SW 1271 (cell line): ENCODE measurements at regions not wholly inside any gene's neighbourhood (a gene's known extent, or its start where the extent isn't known, plus 50 kb on each side); places are given as distances from the start of the nearest gene placed in this dataset.
"Not testable (repeated sequence)": the region's sequence is repeated elsewhere in the genome, so short reads cannot be mapped to it uniquely, and the experiment has no call there.

ENCODE experiments used
- DNase-seq, 2 experiments: peaks; one replicate each; lab custom pipeline; 2025; lab: John Stamatoyannopoulos, UW

DNA sequence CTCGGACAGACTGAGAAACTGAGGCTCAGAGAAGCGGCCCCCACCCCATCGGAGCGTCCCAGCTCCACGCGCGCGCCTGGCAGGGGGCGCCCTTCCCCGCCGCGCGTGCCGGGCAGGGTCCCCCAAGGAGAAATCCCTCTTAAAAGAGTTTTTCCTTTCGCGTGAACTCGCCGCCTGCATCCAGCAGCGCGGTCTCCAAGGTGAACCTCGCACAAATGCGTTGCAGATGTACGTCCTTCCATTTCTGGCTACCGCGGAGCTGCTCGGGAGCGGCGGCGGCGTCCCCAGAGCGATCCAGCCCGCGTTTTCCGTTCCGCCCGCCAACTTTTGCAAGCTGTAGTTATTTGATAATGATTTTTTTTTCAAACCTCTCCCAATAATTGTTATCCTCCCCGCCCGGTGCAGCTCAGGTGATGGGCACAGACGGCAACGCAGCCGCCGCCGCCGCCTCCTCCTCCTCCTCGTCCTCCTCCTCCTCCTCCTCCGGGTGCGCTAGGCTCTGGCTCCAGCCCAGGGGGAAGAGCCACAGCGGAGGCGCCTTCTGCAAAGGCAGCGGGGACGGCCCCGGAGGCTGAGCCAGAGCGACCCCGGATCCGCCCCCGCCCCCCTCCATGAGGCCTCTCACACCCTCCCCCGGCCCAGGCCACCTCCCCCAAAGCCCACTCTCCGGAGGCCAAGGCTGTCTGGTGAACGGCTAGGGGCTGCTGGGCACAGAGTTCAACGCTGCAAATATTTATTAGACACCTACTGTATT is 74.0 kb upstream of the CUX1 start:
- DNase-seq: peak; percentile 12 to 39

GRCh38 chr7:101743995-101744360 is 73.4 kb upstream of the CUX1 start:
- no peak for DNase-seq

- no peak for DNase-seq
Observed at GRCh38 chr7:101744588-101744987, 72.8 kb upstream of the CUX1 start.

GRCh38 chr7:101746314-101746713 is 71.1 kb upstream of the CUX1 start:
- no peak for DNase-seq

DNA sequence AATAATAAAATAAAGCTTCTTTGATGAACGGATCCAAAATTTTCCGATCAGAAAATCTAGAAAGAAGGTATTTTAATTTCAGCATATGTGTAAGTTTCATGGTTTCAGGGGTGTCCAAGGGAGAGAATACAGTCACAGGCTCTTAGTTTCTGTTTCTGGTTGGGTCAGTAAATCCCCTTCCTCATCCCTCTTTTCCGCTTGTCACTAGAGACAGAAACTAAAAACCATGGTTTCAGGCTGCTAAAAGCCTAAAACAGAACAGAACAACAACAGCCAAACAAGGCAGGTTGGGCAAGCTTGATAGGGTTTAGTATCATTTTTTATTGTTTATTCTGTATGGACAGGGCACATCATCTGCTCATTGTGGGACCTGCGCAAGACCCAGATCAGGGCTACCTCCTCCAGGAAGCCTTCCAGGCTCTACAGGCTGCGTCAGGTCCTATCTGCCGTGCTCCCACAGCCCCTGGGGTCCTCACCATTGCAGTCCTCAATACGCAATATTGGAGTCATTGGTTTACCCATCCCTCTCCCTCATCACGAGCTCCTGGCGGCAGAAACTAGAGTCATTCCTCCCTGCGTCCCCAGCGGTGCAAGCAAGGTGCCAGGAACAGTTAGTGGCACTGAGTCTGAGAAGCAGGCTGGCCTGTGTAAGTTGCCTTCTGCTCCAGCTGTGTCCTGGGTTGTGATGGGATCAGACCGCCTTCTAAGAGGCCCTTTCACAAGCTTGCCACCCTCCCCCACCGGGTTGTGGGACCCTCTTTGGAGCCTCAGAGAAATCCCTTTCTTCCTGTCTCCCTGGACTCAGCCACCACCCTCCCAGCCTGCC is 70.2 kb upstream of the CUX1 start:
- DNase-seq: no peak

DNA sequence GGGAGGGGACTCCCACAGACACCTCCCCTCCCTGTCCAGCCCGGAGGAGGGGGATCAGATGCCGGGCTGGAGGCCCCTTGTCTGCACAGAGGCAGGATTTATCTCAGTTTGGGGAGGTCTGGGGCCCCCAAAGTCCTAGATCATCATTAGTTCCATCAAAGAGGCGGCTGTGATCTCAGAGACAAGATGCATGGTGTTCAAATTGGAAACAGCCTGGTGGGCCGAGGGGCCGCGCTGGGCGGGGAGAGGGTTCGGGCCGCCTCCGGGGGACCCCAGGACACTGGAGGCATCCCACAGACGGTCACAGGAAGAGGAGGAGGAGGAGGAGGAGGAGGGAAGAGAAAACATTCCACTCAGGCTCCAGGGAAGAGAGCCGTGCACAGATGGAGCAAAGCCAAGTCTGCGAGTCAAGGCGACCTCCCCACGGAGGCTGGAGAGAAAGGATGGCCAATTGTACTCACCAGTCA is 69.5 kb upstream of the CUX1 start:
- no peak for DNase-seq

DNA sequence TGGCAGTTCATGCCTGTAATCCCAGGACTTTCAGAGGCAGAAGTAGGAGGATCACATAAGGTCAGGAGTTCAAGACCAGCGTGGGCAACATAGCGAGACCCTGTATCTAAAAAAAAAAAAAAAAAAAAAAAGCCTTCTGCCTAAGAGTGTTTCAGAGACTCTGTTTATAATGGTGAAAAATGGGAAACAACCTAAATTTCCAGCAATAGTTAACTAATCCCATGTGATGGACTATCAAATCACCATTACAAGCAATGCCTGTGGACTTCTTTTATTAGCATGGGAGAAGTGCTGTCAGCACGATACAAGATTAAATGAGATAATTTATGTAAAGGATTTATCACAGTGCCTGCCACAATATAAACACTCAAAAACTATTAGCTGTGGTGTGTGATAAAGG is 67.5 kb upstream of the CUX1 start:
- no peak for DNase-seq

DNA sequence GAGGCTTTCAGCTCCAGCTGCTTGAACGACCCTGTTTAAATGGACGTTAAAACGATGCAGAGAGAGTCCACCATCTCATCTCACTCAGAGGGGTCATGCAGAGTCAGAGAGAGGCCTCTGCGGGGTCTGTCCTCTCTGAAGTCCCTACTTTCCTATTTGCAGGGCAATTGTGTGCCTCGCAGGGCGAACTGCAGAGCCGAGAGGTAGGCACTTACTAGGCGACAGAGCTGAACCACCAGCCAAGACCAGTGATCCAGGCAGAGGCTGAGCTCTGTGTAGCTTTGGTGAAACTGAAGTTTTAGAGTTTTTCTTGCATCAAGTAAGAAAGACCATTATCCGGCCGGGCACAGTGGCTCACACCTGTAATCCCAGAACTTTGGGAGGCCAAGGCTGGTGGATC is 64.1 kb upstream of the CUX1 start:
- no peak for DNase-seq

GRCh38 chr7:101754424-101755159 is 62.8 kb upstream of the CUX1 start:
- DNase-seq: no peak

DNA sequence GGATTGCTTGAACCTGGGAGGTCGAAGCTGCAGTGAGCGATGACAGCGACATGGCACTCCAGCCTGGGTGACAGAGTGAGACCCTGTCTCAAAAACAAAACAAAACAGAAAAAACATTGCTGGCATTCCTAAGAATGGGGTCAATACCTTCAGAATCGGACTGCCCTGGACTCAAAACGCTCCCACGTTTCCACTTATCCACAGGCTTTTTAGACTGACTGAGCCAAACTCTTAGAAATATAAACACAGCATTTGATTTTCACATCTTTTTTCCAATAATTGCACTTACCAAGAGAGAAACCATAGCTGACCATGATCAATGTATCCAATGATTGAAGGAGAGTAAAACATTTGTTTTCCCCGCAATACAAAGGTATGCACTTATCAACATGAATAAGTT is 59.5 kb upstream of the CUX1 start:
- no peak for DNase-seq

DNA sequence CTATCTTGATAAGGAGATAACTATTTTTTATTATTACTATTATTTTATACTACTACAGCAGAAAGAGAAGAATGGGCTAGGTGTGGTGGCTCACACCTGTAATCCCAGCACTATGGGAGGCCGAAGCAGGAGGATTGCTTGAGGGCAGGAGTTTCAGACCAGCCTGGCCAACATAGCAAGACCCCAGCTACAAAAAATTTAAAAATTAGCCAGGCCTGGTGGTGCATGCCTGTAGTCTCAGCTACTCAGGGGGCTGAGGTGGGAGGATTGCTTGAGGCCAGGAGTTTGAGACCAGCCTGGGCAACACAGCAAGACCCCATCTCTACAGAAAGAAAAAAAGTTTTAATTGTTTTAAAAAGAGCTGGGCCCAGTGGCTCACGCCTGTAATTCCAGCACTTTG is 58.9 kb upstream of the CUX1 start:
- DNase-seq: not testable (repeated sequence)

DNA sequence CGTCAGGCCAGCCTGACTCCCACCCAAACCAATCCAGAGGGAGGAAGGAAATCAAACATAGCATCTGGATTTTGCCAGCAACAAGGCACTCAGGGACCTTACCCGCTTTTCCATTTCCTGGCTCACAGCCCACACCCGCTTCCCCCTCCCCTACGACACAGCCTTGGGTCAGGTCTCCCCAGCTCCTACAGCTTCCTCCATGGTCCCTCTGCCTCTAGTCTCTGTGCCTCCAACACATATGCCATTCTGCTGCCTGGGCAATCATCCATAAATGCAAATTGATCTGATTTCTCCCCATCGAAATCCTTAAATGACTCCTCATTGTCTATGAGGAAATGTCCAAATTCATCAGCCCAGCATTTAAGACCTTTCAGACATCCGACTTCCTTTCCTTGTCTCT is 53.2 kb upstream of the CUX1 start:
- no peak for DNase-seq

GRCh38 chr7:101767544-101767943 is 49.9 kb upstream of the CUX1 start:
- no peak for DNase-seq
